LNCAP (cell line): ENCODE measurements at regions not wholly inside any gene's neighbourhood (a gene's known extent, or its start where the extent isn't known, plus 50 kb on each side); places are given as distances from the start of the nearest gene placed in this dataset.

Source experiments
- TF ChIP-seq, protein P1 (sequence below): fragments of 450-650 bp; IDR thresholded peaks from 2 replicates; pipeline ENCODE4 v1.5.1; 2017; ENCODE audit warnings: mild to moderate bottlenecking

DNA sequence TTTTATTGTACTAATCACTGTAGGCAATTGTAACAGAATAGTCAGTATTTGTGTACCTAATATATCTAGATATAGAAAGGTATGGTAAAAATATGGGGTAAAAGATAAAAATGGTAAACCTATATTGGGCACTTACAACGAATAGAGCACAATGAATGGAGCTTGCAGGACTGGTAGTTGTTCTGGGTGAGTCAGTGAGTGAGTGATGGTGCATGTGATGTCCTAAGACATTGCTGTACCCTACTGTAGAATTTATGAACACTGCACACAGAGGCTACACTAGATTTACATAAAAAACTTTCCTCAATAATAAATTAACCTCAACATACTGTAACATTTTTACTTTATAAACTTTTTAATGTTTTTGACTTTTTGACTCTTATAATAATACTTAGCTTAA lies 274.3 kb upstream of the PPP2R3A start:
- TF ChIP-seq, protein P1, sequence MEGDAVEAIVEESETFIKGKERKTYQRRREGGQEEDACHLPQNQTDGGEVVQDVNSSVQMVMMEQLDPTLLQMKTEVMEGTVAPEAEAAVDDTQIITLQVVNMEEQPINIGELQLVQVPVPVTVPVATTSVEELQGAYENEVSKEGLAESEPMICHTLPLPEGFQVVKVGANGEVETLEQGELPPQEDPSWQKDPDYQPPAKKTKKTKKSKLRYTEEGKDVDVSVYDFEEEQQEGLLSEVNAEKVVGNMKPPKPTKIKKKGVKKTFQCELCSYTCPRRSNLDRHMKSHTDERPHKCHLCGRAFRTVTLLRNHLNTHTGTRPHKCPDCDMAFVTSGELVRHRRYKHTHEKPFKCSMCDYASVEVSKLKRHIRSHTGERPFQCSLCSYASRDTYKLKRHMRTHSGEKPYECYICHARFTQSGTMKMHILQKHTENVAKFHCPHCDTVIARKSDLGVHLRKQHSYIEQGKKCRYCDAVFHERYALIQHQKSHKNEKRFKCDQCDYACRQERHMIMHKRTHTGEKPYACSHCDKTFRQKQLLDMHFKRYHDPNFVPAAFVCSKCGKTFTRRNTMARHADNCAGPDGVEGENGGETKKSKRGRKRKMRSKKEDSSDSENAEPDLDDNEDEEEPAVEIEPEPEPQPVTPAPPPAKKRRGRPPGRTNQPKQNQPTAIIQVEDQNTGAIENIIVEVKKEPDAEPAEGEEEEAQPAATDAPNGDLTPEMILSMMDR: no peak

DNA sequence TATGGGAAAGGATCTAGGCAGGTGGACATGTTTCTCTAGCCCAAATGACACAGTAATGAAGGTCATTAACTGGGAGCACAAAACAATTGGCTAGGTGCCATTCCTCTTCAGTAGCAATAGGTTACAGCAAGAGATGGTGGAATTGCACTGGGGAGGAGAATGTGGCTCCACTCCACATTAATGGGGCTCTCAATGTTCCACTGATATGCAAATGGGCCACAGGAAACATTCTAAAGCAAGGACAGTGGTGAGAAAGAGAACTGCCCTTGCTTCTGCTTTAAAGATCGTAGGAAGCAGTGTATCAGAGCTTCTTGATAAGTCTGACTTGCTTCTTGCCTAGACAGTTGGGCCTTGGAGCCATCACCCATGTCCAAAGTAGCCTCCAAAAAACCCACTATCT lies 271.4 kb upstream of the PPP2R3A start:
- TF ChIP-seq, protein P1: no peak

DNA sequence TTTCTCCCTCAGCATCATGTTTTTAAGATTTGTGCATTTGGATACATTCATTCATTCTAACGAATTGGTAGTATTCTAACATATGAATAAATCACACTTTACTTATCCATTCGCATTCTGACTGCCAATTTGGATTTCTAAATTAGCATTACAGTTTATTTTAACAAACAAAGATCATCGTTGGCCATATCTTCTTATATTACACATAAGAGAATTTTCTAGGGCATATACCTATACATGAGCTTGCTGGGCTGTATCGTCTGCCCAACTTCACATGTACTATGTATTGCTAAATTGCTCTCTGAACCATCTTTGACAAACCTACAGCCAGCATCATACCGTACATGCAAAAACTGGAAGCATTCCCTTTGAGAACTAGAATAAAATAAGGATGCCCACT lies 265.8 kb upstream of the PPP2R3A start:
- TF ChIP-seq, protein P1: no peak

DNA sequence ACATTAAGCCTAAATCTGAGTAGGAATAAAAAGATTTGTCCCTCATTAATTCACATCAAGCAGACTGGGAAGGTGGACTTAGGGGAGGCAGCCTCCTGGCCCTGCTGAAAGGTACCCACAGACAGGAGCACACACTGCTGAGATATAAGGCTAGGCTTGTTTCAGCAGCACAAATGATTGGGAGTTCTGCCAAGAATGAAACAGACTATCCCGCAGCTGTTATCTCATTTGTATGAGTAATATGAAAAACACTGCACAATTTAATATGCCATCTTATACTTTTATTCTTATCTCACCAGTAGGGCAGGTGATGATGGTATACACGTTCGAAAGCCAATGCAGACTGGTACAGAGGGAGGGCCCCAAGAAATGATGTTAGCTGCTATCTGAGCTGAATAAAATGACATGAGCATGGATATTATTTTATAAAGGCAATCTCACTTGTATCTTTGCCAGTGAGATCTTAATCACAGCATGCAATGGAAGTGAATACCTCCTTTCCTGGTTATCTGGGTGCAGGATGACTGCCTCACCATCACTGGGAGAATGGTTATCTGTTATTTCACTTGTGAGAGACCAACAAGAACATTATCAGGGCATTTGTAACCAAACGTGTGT lies 258.7 kb upstream of the PPP2R3A start:
- TF ChIP-seq, protein P1: no peak

DNA sequence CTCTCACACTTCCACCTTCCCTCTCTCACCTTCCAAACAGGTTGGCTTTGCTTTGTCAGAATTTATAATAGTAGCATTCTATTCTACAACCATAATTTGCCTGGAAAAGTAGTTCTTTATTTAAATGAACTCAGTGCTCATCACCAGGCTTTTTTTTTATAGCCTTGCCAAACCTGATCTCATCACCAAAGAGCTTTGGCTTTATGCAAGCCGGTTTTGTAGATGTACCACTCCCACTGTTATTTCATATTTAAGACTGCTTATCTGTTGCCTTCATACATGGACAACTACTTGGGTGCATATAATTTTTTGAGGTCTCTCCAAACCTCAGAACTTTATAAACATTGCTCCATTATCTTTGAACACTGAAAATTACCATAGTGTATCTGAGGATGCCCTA lies 246.1 kb upstream of the PPP2R3A start:
- TF ChIP-seq, protein P1: no peak

DNA sequence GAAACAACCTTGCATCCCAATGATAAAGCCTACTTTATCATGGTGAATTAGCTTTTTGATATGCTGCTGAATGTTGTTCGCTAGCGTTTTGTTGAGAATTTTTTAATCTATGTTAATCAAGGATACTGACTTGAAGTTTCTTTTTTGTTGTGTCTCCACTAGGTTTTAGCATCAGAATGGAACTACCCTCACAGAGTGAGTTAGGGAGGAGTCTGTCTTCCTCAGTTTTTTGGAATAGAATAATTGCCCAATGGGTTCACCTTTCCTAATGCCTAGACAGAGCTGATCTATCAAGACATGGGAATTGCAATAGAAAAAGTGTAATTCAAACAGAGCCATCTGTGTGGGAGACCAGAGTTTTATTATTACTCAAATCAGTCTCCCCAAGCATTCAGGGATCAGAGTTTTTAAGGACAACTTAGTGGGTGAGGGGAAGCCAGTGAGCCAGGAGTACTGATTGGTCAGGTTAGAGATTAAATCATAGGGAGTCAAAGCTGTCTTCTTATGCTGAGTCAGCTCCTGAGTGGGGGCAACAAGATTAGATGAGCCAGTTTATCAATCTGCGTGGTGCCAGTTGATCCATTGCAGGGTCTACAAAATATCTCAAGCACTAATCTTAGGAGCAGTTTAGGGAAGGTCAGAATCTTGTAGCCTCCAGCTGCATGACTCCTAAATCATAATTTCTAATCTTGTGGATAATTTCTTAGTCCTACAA lies 237.4 kb upstream of the PPP2R3A start:
- TF ChIP-seq, protein P1: no peak

DNA sequence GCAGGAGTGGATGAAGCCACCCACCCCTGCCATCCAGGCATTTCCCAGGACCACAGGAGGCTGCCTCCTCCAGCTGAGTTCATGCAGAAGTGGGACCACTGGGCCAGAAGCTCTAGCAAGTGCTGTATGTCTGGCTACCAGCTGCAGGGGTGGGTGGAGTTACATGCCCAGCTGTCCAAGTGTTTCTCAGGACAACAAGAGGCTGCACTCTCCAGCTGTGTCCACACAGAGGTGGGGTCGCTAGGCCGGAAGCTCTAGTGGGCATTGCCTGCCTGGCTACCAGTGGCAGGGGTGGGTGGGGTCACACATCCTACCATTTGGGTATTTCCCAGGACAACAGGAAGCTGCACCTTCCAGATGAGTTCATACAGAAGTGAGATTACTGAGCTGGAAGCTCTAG lies 234.0 kb upstream of the PPP2R3A start:
- TF ChIP-seq, protein P1: no peak
